ENCODE measurements at regions not wholly inside any gene's neighbourhood (a gene's known extent, or its start where the extent isn't known, plus 50 kb on each side); places are given as distances from the start of the nearest gene placed in this dataset.

DNA sequence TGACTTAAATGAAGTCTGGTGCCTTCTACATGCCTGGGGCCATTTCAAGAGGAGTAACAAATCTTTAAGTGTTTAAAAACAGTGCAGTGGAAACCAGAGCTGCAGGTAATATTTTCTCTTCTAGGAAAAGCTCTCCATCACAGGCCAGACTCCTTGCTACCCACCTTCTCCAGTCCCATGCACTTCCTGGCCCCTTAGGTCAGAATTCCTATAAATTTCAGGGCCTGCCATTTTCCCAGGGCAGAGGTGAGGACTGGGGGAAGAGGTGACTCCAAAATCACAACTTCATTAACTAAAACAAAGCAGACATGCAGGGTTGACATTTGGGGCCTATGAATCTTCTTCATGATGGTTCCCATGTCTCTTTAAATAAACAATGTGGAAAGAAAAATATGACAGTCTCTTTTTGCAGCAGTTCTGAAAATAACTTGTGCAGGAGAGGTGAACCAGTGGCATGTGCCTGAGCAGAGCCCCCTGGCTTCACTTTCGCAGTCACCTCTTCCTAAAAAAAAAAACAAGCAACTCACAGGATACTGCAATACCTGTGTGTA lies 63.7 kb upstream of the TANC1 start:
- no peaks in the 10 kb centered on the region for H3K27me3 Mint-ChIP-seq
- H3K27me3 ChIP-seq (ENCODE audit: control insufficient read depth in 1 of 2, insufficient read depth in 2 of 2, low read length in 2 of 2): no peaks in the 10 kb centered on the region
- intact Hi-C loops (cut with DNase I, micrococcal nuclease): loop anchor here (5.0 kb wide), 5 partner anchors 283 to 1308 kb away; no protein-coding TSS in a partner anchor
- CTCF ChIA-PET: no interaction called here
- no peaks in the 10 kb centered on the region for H3K4me1 Mint-ChIP-seq (ENCODE audit: low read depth)
- DNase-seq (no peak), ATAC-seq (ENCODE audit: poor library complexity) (no peak)
- no peak overlapping the region for H3K4me3 Mint-ChIP-seq
- no peaks in the 10 kb centered on the region for H3K36me3 Mint-ChIP-seq (ENCODE audit: low read depth)
- no peak overlapping the region for H3K27ac ChIP-seq (ENCODE audit: low read depth in 1 of 2, low read length in 2 of 2)
- no peak overlapping the region for H3K4me3 ChIP-seq (ENCODE audit: low read length)
- H3K27ac Mint-ChIP-seq: no peak overlapping the region
- TF ChIP-seq, protein P1, sequence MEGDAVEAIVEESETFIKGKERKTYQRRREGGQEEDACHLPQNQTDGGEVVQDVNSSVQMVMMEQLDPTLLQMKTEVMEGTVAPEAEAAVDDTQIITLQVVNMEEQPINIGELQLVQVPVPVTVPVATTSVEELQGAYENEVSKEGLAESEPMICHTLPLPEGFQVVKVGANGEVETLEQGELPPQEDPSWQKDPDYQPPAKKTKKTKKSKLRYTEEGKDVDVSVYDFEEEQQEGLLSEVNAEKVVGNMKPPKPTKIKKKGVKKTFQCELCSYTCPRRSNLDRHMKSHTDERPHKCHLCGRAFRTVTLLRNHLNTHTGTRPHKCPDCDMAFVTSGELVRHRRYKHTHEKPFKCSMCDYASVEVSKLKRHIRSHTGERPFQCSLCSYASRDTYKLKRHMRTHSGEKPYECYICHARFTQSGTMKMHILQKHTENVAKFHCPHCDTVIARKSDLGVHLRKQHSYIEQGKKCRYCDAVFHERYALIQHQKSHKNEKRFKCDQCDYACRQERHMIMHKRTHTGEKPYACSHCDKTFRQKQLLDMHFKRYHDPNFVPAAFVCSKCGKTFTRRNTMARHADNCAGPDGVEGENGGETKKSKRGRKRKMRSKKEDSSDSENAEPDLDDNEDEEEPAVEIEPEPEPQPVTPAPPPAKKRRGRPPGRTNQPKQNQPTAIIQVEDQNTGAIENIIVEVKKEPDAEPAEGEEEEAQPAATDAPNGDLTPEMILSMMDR (IDR thresholded peaks at IDR 0.05): no peak
- POLR2A ChIA-PET: no interaction called here
- no peaks in the 10 kb centered on the region for H3K9me3 ChIP-seq (ENCODE audit: control insufficient read depth in 1 of 2, insufficient read depth in 1 of 2, low read length in 2 of 2)
- no peaks in the 10 kb centered on the region for H3K4me1 ChIP-seq (ENCODE audit: insufficient read depth, low read length)
- no peaks in the 10 kb centered on the region for H3K9me3 Mint-ChIP-seq
- H3K36me3 ChIP-seq (ENCODE audit: insufficient read depth, low read length): no peaks in the 10 kb centered on the region

DNA sequence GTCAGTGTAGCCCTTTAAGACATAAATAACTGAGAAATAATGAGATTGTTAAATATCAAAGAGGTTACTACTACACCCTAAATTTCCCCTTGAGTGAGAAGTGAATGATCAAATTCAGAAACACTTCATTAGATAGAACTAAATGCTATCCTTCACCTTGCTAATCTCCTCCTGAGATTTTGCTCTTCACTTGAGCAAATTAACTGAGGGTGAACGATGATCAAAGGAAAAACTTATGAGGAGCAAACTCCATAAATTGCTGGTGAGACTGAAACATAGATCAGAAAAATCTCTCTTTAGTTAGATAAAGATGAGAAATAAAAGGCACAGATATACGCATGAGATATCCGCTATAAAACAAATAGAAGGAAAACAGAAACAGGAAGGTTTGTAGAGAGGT lies 63.1 kb upstream of the TANC1 start:
- intact Hi-C loops (cut with DNase I, micrococcal nuclease): no loop called here
- Mint-ChIP-seq H3K9me3 (no peaks in the 10 kb centered on the region), H3K4me1 (ENCODE audit: low read depth) (no peaks in the 10 kb centered on the region), H3K36me3 (ENCODE audit: low read depth) (no peaks in the 10 kb centered on the region), H3K27ac (no peak overlapping the region), H3K4me3 (no peak overlapping the region), H3K27me3 (no peaks in the 10 kb centered on the region)
- Histone ChIP-seq H3K27me3 (ENCODE audit: control insufficient read depth in 1 of 2, insufficient read depth in 2 of 2, low read length in 2 of 2) (no peaks in the 10 kb centered on the region), H3K36me3 (ENCODE audit: insufficient read depth, low read length) (no peaks in the 10 kb centered on the region), H3K27ac (ENCODE audit: low read depth in 1 of 2, low read length in 2 of 2) (no peak overlapping the region), H3K4me1 (ENCODE audit: insufficient read depth, low read length) (no peaks in the 10 kb centered on the region), H3K4me3 (ENCODE audit: low read length) (no peak overlapping the region), H3K9me3 (ENCODE audit: control insufficient read depth in 1 of 2, insufficient read depth in 1 of 2, low read length in 2 of 2) (no peaks in the 10 kb centered on the region)
- ChIA-PET POLR2A (no interaction called here), CTCF (no interaction called here)
- no peak for DNase-seq
- TF ChIP-seq, protein P1 (IDR thresholded peaks at IDR 0.05): no peak
- no peak for ATAC-seq (ENCODE audit: poor library complexity)

DNA sequence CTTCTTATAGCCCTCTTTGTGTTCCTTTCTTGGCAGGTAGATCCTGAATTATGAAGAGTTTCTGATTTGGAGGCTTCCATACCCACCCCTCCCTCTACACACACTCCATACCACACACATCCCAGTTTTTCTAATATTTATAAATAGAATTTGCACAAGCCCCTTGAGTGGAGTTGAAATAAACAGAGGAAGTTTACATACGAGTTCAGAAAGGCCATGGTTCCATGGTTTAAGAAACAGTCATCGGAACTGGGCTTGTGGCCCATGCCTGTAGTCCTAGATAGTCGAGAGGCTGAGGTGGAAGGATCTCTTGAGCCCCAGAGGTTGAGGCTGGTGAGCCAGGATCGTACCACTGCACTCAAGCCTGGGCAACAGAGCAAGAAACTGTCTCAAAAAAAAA lies 62.7 kb upstream of the TANC1 start:
- POLR2A ChIA-PET: no interaction called here
- no peaks in the 10 kb centered on the region for H3K9me3 Mint-ChIP-seq
- ATAC-seq (ENCODE audit: poor library complexity) (no peak), DNase-seq (no peak)
- no peak overlapping the region for H3K27ac Mint-ChIP-seq
- no peaks in the 10 kb centered on the region for H3K36me3 ChIP-seq (ENCODE audit: insufficient read depth, low read length)
- H3K9me3 ChIP-seq (ENCODE audit: control insufficient read depth in 1 of 2, insufficient read depth in 1 of 2, low read length in 2 of 2): no peaks in the 10 kb centered on the region
- no peaks in the 10 kb centered on the region for H3K27me3 ChIP-seq (ENCODE audit: control insufficient read depth in 1 of 2, insufficient read depth in 2 of 2, low read length in 2 of 2)
- H3K4me1 ChIP-seq (ENCODE audit: insufficient read depth, low read length): no peaks in the 10 kb centered on the region
- H3K27me3 Mint-ChIP-seq: no peaks in the 10 kb centered on the region
- intact Hi-C loops (cut with DNase I, micrococcal nuclease): no loop called here
- H3K27ac ChIP-seq (ENCODE audit: low read depth in 1 of 2, low read length in 2 of 2): no peak overlapping the region
- CTCF ChIA-PET: no interaction called here
- H3K4me1 Mint-ChIP-seq (ENCODE audit: low read depth): no peaks in the 10 kb centered on the region
- H3K4me3 Mint-ChIP-seq: no peak overlapping the region
- H3K4me3 ChIP-seq (ENCODE audit: low read length): no peak overlapping the region
- TF ChIP-seq, protein P1 (IDR thresholded peaks at IDR 0.05): no peak
- H3K36me3 Mint-ChIP-seq (ENCODE audit: low read depth): no peaks in the 10 kb centered on the region
